IMR-90 (cell line): ENCODE measurements at regions not wholly inside any gene's neighbourhood (a gene's known extent, or its start where the extent isn't known, plus 50 kb on each side); places are given as distances from the start of the nearest gene placed in this dataset.
"Not testable (repeated sequence)": the region's sequence is repeated elsewhere in the genome, so short reads cannot be mapped to it uniquely, and the experiment has no call there.

ENCODE experiments used
- ATAC-seq: fragments of 200-7000 bp; cut with Tn5 transposase; 2 replicates; pipeline ENCODE4 v1.9.1; 2020; ENCODE audit warnings: low read depth, mild to moderate bottlenecking, moderate library complexity
- BruUV-seq: library from RNA; stranded (reverse); fragments of 400-500 nt; replicated peaks from 2 replicates; lab custom pipeline; 2021; lab: Mats Ljungman, UMichigan
- CTCF ChIA-PET: fragments of 300-600 bp; formaldehyde crosslinking; extraction: SDS; loops from one replicate; lab custom pipeline; 2021; ENCODE audit warnings: antibody characterized with exemption; lab: Yijun Ruan, JAX
- POLR2A ChIA-PET: fragments of 300-600 bp; sonication (Branson Sonifier 250); formaldehyde crosslinking; loops from one replicate; lab custom pipeline; 2022; ENCODE audit warnings: antibody characterized with exemption; ENCODE audit not compliant: unreplicated experiment; lab: Charles Lee
- DNase-seq: peaks from one replicate; pipeline ENCODE4 v3.0.0; 2013
- H2AFZ ChIP-seq: replicated peaks from 2 replicates; pipeline ENCODE3; 2013; ENCODE audit warnings: low read length, mild to moderate bottlenecking; ENCODE audit not compliant: poor library complexity
- H2AK5ac ChIP-seq: 2 replicates; pipeline ENCODE4 v1.6.1; 2013; ENCODE audit warnings: low read depth, low read length, inconsistent platforms
- H2AK9ac ChIP-seq: replicated peaks from 2 replicates; pipeline ENCODE3; 2013; ENCODE audit warnings: mild to moderate bottlenecking, low read depth, low read length, moderate library complexity; ENCODE audit not compliant: poor library complexity
- H2BK120ac ChIP-seq: 2 replicates; pipeline ENCODE4 v1.6.1; 2013; ENCODE audit warnings: low read depth, low read length, inconsistent platforms
- H2BK15ac ChIP-seq: 3 replicates; pipeline ENCODE4 v1.6.1; 2013; ENCODE audit warnings: low read depth, low read length, inconsistent platforms
- H2BK20ac ChIP-seq: 2 replicates; pipeline ENCODE4 v1.6.1; 2013; ENCODE audit warnings: low read depth, mild to moderate bottlenecking, inconsistent platforms, low read length, moderate library complexity
- H2BK5ac ChIP-seq: 2 replicates; pipeline ENCODE4 v1.6.1; 2013; ENCODE audit warnings: mild to moderate bottlenecking, low read depth, low read length, inconsistent platforms; ENCODE audit not compliant: poor library complexity, severe bottlenecking
- H3K14ac ChIP-seq: replicated peaks from 2 replicates; pipeline ENCODE4 v1.6.1; 2013; ENCODE audit warnings: low read depth, low read length, inconsistent platforms
- H3K18ac ChIP-seq: 2 replicates; pipeline ENCODE4 v1.6.1; 2013; ENCODE audit warnings: low read depth, low read length, control low read depth
- H3K23ac ChIP-seq: 2 replicates; pipeline ENCODE4 v1.6.1; 2013; ENCODE audit warnings: low read depth, low read length, inconsistent platforms
- H3K27ac ChIP-seq: 2 replicates; pipeline ENCODE4 v1.5.1; 2013; ENCODE audit warnings: mild to moderate bottlenecking, control low read depth, low read length; ENCODE audit not compliant: insufficient read depth
- H3K27me3 ChIP-seq: 2 replicates; pipeline ENCODE4 v1.6.1; 2013; ENCODE audit warnings: low read length; ENCODE audit not compliant: control insufficient read depth, insufficient read depth
- H3K36me3 ChIP-seq: 2 replicates; pipeline ENCODE4 v1.6.1; 2013; ENCODE audit warnings: low read length, mixed read lengths; ENCODE audit not compliant: control insufficient read depth, insufficient read depth
- H3K4ac ChIP-seq: 2 replicates; pipeline ENCODE4 v1.6.1; 2013; ENCODE audit warnings: low read depth, low read length, inconsistent platforms
- H3K4me1 ChIP-seq: 2 replicates; pipeline ENCODE4 v1.6.1; 2013; ENCODE audit warnings: low read length, mixed read lengths; ENCODE audit not compliant: control insufficient read depth, insufficient read depth
- H3K4me2 ChIP-seq: 2 replicates; pipeline ENCODE4 v1.6.1; 2013; ENCODE audit warnings: low read depth, mild to moderate bottlenecking, control low read depth, low read length, moderate library complexity
- H3K4me3 ChIP-seq: 2 replicates; pipeline ENCODE4 v1.5.1; 2013; ENCODE audit warnings: low read depth, mild to moderate bottlenecking, control low read depth, low read length, moderate library complexity; ENCODE audit not compliant: insufficient read depth
- H3K56ac ChIP-seq: 2 replicates; pipeline ENCODE4 v1.6.1; 2013; ENCODE audit warnings: low read length, inconsistent platforms; ENCODE audit not compliant: insufficient read depth; ENCODE audit errors: extremely low read depth
- H3K79me1 ChIP-seq, 2 experiments: 2 replicates each; pipeline ENCODE4 v1.6.1; 2013; ENCODE audit warnings: low read length in 2 of 2, inconsistent platforms in 1 of 2, low read depth in 1 of 2
- H3K9ac ChIP-seq: 2 replicates; pipeline ENCODE4 v1.6.1; 2013; ENCODE audit warnings: low read depth, low read length, control low read depth
- H3K9me1 ChIP-seq: 2 replicates; pipeline ENCODE4 v1.6.1; 2013; ENCODE audit warnings: low read length, inconsistent platforms; ENCODE audit not compliant: insufficient read depth
- H3K9me3 ChIP-seq: 2 replicates; pipeline ENCODE4 v1.6.1; 2013; ENCODE audit warnings: low read length; ENCODE audit not compliant: control insufficient read depth, insufficient read depth
- H4K20me1 ChIP-seq: 2 replicates; pipeline ENCODE4 v1.6.1; 2013; ENCODE audit warnings: low read length, inconsistent platforms; ENCODE audit not compliant: insufficient read depth
- H4K5ac ChIP-seq: 2 replicates; pipeline ENCODE4 v1.6.1; 2013; ENCODE audit warnings: mild to moderate bottlenecking, low read depth, low read length, control low read depth
- H4K8ac ChIP-seq, 2 experiments: 2 replicates each; pipeline ENCODE4 v1.6.1; 2013; ENCODE audit warnings: low read depth in 2 of 2, low read length in 2 of 2, control low read depth in 1 of 2, inconsistent platforms in 1 of 2
- H4K91ac ChIP-seq: 2 replicates; pipeline ENCODE4 v1.6.1; 2013; ENCODE audit warnings: low read depth, low read length, inconsistent platforms; ENCODE audit not compliant: insufficient read depth
- WGBS, 2 experiments: methylation state at CpG; one replicate each; pipeline versions ENCODE4 v1.1.5 to v1.1.7; 2013; ENCODE audit warnings: missing lambda C conversion rate in 2 of 2; ENCODE audit not compliant: insufficient read length in 1 of 2; ENCODE audit errors: extremely low coverage in 2 of 2; 5-methylcytosine and 5-hydroxymethylcytosine counted together
- dilution Hi-C: fragments of 300-500 bp; cut with HindIII; formaldehyde crosslinking; loops from one replicate; pipeline ENCODE4 v1.14.3; 2018; ENCODE audit warnings: low sequenced_read_pairs; ENCODE audit not compliant: unreplicated experiment
- in situ Hi-C: fragments of 300-500 bp; cut with MboI; formaldehyde crosslinking; loops from 3 replicates; pipeline ENCODE4 v1.14.3; 2019; ENCODE audit warnings: low sequenced_read_pairs, inconsistent platforms, mixed read lengths
- intact Hi-C: fragments of 100-400 bp; cut with micrococcal nuclease; formaldehyde crosslinking; loops from 2 replicates; pipeline ENCODE4 v1.10.0; 2022

DNA sequence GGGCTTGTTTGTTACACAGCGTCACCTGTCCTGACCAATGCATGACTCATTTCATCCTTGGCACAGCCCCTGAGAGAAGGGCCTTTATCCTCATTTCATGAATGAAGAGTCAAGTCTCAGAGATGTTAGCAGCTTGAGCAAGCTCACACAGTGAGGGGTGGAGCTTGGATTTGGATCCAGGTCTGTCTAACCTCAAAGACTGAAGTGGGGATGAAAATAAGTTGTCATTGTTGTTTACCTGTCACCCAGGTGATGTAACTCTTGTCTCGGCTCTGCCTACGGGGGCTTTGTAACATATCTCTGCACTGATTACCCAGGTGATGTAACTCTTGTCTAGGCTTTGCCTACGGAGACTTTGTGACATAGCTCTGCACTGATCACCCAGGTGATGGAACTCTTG is 4218.2 kb upstream of the OR11H1 start:
- H3K27me3 ChIP-seq, POLR2A ChIA-PET: not testable (repeated sequence)

DNA sequence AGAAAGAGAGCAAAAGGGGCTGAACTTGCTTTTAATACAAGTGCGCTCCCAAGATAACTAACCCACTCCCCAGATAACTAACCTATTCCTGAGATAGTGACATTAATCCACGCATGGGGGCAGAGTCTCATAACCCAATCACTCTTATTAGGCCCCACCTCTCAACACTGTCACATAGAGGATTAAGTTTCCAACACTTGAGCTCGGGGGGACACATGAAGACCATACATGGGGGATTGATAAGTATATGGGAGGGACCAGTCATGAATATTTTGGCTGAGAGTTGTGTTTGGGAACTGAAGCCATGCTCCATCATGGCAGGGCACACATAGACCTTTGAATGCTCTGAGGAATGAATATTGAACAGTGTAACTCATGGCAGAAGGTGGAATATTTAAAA is 4217.3 kb upstream of the OR11H1 start:
- H4K20me1 ChIP-seq, intact Hi-C loops, in situ Hi-C loops, H3K4me1 ChIP-seq, H2AK9ac ChIP-seq, BruUV-seq, H2BK15ac ChIP-seq, H3K23ac ChIP-seq, H3K36me3 ChIP-seq, H3K4ac ChIP-seq, H4K91ac ChIP-seq, H3K18ac ChIP-seq, H3K9ac ChIP-seq, H2AK5ac ChIP-seq, H2BK120ac ChIP-seq, H2AFZ ChIP-seq, H4K5ac ChIP-seq, ATAC-seq, H3K56ac ChIP-seq, dilution Hi-C loops, CTCF ChIA-PET, H3K4me3 ChIP-seq, H3K9me1 ChIP-seq, H3K79me1 ChIP-seq, H4K8ac ChIP-seq, H3K27me3 ChIP-seq, DNase-seq, H3K14ac ChIP-seq, H3K4me2 ChIP-seq, POLR2A ChIA-PET, H3K27ac ChIP-seq, H2BK5ac ChIP-seq, H2BK20ac ChIP-seq: not testable (repeated sequence)
- H3K9me3 ChIP-seq = peaks cover 28% of the 10 kb centered on the region
- WGBS, 2 experiments = no CpG with 5 or more reads among the region's 3 CpGs

More for the DNA sequence above, 4218.2 kb upstream of the OR11H1 start:
- H3K4me3 ChIP-seq, dilution Hi-C loops, H2AFZ ChIP-seq, H3K23ac ChIP-seq, in situ Hi-C loops, BruUV-seq, ATAC-seq, H3K4me1 ChIP-seq, H4K20me1 ChIP-seq, H2AK5ac ChIP-seq, H2BK20ac ChIP-seq, H3K27ac ChIP-seq, H3K9ac ChIP-seq, H4K8ac ChIP-seq, H3K14ac ChIP-seq, H3K18ac ChIP-seq, CTCF ChIA-PET, H3K79me1 ChIP-seq, H3K4ac ChIP-seq, H2BK15ac ChIP-seq, H3K9me1 ChIP-seq, H3K4me2 ChIP-seq, H4K91ac ChIP-seq, H3K36me3 ChIP-seq, H3K56ac ChIP-seq, H2BK120ac ChIP-seq, intact Hi-C loops, H4K5ac ChIP-seq, H2BK5ac ChIP-seq, H2AK9ac ChIP-seq, DNase-seq: not testable (repeated sequence)
- 63% methylated on average over 3 of the region's 4 CpGs; no CpG with 5 or more reads in 1 of the 2 experiments for WGBS, 2 experiments
- peaks cover 31% of the 10 kb centered on the region for H3K9me3 ChIP-seq
